ENCODE measurements at regions not wholly inside any gene's neighbourhood (a gene's known extent, or its start where the extent isn't known, plus 50 kb on each side); places are given as distances from the start of the nearest gene placed in this dataset.
"Not testable (repeated sequence)": the region's sequence is repeated elsewhere in the genome, so short reads cannot be mapped to it uniquely, and the experiment has no call there.

DNA sequence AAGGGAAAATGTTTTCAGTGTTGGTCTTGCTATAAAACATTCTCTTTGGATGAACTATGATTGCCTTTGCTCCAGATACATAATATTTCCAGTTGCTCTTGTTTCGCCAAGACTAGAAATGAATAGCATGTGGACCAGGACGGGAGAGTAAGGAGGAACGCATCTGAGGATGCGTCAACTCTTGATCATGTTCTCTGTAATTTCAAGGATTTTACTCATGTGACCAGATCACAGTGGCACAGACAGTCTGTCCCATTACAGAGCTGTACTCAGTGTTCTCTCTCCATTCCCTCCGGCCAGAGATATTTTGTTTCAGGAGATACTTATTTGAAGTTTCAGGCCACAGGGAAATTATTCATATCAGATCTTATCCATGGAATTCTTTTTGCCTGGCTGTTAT, 266.6 kb downstream of the MID1IP1 start:
- WGBS, 2 donors: 90 to 91% methylated on average over 5 of the region's 5 CpGs
- Histone ChIP-seq H3K4me1 (peaks cover 0 to 7% (median 0%) of the 10 kb centered on the region in 4 donors), H3K27me3 (no peaks in the 10 kb centered on the region)

GRCh38 chrX:39068634-39069033, 267.4 kb downstream of the MID1IP1 start:
- 64 to 74% methylated on average over 1 of the region's 1 CpG for WGBS, 2 donors
- not testable (repeated sequence) for H3K9me3 ChIP-seq; H3K36me3 ChIP-seq; DNase-seq (ENCODE audit: low spot score in 2 of 2); H3K27ac ChIP-seq; H3K27me3 ChIP-seq; H3K4me3 ChIP-seq; H3K4me1 ChIP-seq

More for the DNA sequence above, 266.6 kb downstream of the MID1IP1 start:
- Histone ChIP-seq H3K36me3 (no peaks in the 10 kb centered on the region), H3K27ac (peak overlapping the region in 1 of 4 donors; percentile 50), H3K4me3 (no peak overlapping the region), H3K9me3 (no peaks in the 10 kb centered on the region)
- TF ChIP-seq POLR2A (IDR thresholded peaks at IDR 0.05): no peak
- peak in 1 of 2 donors; percentile 48 for TF ChIP-seq EP300 (IDR thresholded peaks at IDR 0.05)
- no peak for TF ChIP-seq CTCF (IDR thresholded peaks at IDR 0.05)
- no peak for DNase-seq (ENCODE audit: low spot score in 2 of 2)

DNA sequence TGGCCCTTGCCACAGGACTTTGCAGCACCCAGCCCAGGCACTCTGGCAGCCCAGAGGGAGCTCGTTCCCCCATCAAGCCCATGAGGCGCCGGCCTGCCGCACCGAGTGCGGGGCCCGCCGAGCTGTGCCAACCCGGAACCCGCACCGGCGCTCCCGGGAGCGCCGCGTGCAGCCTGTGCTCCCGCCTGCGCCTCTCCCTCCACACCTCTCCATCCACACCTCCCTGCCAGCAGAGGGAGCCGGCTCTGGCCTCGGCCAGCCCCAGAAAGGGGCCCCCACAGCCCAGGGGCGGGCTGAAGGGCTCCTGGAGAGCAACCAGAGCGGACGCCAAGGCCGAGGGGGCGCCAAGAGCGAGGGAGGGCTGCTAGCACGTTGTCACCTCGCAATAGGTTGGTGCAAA, 268.8 kb downstream of the MID1IP1 start:
- Histone ChIP-seq H3K4me3 (no peak overlapping the region), H3K27me3 (no peaks in the 10 kb centered on the region), H3K4me1 (peaks cover 0 to 7% (median 0%) of the 10 kb centered on the region in 4 donors), H3K36me3 (no peaks in the 10 kb centered on the region), H3K9me3 (no peaks in the 10 kb centered on the region), H3K27ac (no peak overlapping the region)
- no peak for TF ChIP-seq CTCF (IDR thresholded peaks at IDR 0.05)
- WGBS, 2 donors: 86 to 93% methylated on average over 8 to 26 of the region's 28 CpGs
- DNase-seq (ENCODE audit: low spot score in 2 of 2): no peak

DNA sequence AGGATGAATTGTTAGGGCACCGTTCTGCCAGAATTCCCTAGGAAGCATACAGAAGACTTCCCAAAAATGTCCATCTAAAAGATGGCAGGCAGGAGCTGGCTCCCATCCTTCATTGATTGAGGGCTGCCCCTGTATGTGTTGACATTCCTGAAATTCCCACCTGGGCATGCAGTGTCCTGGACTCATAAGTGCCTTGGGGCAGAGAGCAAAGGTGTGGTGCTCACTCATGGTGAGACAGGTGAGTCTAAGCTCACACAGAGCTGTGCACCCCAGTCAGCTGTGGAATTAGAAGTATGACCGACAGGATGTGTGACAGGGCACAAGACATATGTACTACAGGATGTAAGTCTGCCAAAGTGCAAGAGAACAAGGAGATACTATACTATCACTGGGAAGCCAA, 271.9 kb downstream of the MID1IP1 start:
- Histone ChIP-seq H3K27me3 (no peaks in the 10 kb centered on the region), H3K4me1 (no peaks in the 10 kb centered on the region), H3K9me3 (no peaks in the 10 kb centered on the region), H3K27ac (no peak overlapping the region), H3K36me3 (no peaks in the 10 kb centered on the region), H3K4me3 (no peak overlapping the region)
- WGBS, 2 donors: 73 to 84% methylated on average over 2 of the region's 2 CpGs
- TF ChIP-seq CTCF (IDR thresholded peaks at IDR 0.05) (no peak), EP300 (IDR thresholded peaks at IDR 0.05) (no peak), POLR2A (IDR thresholded peaks at IDR 0.05) (no peak)
- DNase-seq (ENCODE audit: low spot score in 2 of 2): no peak

- Histone ChIP-seq H3K9me3 (no peaks in the 10 kb centered on the region), H3K4me1 (no peaks in the 10 kb centered on the region), H3K27me3 (no peaks in the 10 kb centered on the region), H3K36me3 (no peaks in the 10 kb centered on the region), H3K4me3 (no peak overlapping the region), H3K27ac (no peak overlapping the region)
- no peak for DNase-seq (ENCODE audit: low spot score in 2 of 2)
- no peak for TF ChIP-seq POLR2A (IDR thresholded peaks at IDR 0.05)
- no peak for TF ChIP-seq CTCF (IDR thresholded peaks at IDR 0.05)
- TF ChIP-seq EP300 (IDR thresholded peaks at IDR 0.05): no peak
- 40 to 81% methylated on average over 1 of the region's 1 CpG for WGBS, 2 donors
Observed at GRCh38 chrX:39096599-39096998, 295.3 kb downstream of the MID1IP1 start.

DNA sequence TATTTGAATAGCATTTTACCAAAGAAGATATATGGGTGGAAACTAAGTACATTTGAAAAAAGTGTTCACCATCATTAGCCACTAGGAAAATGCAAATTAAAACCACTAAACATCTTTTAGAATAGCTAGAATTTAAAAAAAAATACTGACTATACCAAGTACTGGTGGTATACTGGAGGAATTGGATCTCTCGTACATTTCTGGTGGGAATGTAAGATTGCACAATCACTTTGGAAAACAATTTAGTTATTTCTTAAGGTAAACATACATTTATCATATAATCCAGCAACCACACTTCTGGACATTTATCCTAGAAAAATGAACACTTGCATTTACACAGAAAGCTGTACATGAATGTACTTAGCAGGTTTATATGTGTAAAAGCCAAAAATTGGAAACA, 303.5 kb downstream of the MID1IP1 start:
- TF ChIP-seq CTCF (IDR thresholded peaks at IDR 0.05) (no peak), EP300 (IDR thresholded peaks at IDR 0.05) (no peak), POLR2A (IDR thresholded peaks at IDR 0.05) (no peak)
- Histone ChIP-seq H3K27ac (no peak overlapping the region), H3K27me3 (no peaks in the 10 kb centered on the region), H3K9me3 (no peaks in the 10 kb centered on the region), H3K4me3 (no peak overlapping the region), H3K4me1 (no peaks in the 10 kb centered on the region), H3K36me3 (no peaks in the 10 kb centered on the region)
- 80 to 83% methylated on average over 1 of the region's 1 CpG for WGBS, 2 donors
- DNase-seq (ENCODE audit: low spot score in 2 of 2): no peak
